Fibroblast of peridontal ligament (primary cell): ENCODE measurements at regions not wholly inside any gene's neighbourhood (a gene's known extent, or its start where the extent isn't known, plus 50 kb on each side); places are given as distances from the start of the nearest gene placed in this dataset.
"Not testable (repeated sequence)": the region's sequence is repeated elsewhere in the genome, so short reads cannot be mapped to it uniquely, and the experiment has no call there.

Source experiments
- DNase-seq: peaks from one replicate; pipeline ENCODE4 v3.0.0-alpha.2; 2010; ENCODE audit errors: extremely low read depth

DNA sequence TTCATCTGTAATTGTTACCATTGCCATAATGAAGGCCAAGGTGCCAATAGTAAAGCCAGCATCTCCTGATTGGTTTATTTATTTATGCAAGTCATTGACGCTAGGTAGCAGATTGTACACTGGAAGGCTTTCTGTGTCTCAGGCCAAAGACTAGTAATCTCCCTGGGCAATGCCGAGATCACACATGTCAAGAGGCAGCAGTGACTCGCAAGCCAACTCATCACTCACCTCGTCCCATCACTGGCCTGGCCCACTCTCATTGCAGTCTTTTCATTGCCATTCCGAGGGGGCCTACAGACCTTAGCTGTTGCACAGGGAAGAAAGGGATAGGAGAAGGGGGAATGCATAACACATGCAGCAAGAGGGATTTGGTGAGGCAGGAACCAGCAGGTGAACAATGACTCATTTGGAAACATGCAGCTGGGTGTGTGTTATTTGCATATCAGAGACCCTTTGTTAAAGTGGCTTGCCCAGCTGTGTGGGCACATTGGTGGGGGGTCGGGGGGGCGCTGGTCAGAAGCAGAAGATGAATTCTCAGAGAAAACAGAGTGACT lies 448.7 kb upstream of the HNRNPA3 start:
- DNase-seq, result no peak

DNA sequence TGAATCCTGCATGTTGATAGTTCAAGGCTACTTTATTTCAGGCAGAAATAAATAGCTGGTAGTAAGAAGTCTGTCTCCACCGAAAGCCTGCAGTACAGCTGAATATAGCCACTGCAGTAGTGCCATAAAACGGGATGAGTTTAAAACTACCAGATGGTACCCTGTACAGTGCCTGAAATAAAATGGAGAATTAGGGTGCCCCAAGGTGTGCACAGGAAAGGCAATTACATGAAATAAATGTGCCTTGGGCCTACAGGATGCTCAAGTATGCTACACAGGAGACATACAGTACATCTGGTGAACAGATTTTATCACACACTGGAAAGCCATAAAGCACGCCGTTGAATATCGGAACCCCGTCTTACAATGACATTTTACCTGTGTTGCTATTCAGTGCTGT lies 447.7 kb upstream of the HNRNPA3 start:
- DNase-seq, result no peak

DNA sequence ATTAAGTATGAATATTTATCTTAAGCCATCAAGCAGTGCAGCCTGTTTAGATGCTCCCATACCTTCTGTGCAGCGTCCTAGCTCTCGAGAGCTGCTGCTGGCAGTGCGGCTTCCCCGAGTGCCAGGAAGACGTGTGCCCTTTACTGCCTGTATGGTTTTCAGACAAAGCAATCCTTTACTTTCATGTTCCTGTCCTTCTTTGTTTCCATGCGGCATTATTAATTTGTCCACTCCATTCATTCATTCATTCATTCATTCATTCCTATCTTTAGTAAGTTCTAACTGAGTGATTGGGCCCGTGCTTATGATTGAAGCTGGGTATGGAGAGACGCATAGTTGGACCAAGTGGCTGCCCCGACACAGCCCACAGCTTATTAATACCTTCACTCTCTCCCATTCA lies 446.6 kb upstream of the HNRNPA3 start:
- no peak for DNase-seq

DNA sequence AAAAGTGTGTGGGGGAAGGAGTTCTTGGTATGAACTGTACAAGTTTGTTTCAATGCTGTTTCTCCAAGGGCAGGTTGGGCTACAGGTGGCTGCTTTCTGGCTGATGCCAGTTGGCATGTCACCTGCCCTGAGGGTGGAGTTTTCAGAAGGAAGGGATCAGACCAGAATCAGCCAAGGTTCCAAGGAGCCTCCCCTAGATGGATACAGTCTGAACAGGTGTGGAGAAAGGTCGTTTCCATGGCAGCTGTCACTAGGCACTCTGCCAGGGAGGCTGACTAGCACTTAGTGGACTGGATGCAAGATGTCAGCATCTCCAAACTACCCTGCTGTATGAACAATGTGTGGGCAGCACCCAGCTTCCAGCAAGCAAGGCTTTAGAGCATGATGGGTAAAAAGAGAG lies 444.4 kb upstream of the HNRNPA3 start:
- no peak for DNase-seq

DNA sequence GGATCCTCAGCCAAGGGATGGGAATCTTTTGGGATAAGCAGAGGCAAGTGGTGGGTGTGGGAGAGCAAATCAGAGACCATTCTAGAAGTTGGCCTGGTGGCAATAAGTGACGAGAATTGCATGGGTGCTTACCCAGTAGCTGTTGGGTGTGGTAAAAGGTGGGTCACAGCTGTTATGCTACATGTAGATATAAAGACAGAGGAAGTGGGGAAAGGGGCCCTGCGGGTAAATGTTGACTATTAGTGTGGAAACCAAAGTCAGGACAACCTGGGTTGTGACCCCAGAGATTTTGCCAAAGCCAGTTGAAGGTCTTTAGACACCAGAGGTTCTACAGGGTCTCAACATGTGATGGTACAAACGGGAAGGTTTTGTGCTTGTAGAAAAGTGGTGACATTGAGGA lies 443.6 kb upstream of the HNRNPA3 start:
- DNase-seq, result no peak

DNA sequence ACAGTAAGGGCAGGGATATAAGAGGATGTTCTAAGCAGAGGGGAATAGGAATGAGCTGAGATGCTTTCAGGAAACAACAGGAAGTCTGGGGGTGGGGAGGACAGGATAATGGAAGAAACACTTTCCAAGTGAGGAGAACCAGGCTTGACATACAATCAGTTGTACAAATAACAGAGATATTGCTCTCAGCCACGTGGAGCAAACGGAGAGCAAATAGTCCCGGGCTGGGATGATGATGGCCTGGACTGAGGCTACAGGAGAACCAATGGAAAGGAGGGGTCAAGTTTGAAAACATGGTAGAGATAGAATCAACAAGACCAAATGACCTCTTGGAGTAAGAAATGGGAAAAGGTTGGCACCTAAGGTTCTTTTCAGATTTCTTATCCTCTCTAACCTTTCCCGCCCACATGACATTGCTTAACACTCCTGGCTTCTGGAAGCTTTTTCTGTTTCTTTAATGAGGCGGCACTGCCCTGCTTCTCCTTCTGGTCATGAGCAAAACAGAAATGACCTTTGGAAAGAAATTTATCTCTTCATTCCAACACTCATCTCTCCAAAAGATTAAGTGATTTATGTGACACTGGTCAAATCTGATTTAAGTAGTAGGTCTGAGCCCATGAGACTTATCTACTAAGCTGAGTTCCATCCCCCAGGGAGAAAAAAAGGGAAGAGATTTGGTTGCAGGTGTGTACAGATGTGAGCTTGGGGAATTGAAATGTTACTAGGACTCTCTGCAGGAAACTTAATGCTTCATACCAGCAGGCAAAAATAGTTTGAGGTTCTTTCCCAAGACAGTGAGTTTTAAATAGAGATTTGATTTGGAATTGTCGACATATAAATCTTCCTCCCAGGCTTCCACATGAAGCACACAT lies 442.9 kb upstream of the HNRNPA3 start:
- no peak for DNase-seq

DNA sequence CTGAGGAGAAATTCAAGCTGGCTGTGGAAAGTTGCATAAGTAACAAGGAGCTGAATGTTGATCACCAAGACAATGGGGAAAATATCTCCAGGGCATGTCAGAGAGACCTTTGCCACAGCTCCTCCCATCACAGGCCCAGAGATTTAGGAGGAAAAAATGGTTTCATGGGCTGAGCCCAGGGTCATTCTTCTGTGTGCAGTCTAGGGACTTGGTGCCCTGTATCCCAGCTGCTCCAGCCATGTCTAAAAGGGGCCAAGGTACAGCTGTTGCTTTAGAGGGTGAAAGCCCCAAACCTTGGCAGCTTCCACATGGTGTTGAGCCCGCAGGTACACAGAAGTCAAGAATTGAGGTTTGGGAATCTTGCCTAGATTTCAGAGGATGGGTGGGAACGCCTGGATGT lies 439.8 kb upstream of the HNRNPA3 start:
- no peak for DNase-seq

DNA sequence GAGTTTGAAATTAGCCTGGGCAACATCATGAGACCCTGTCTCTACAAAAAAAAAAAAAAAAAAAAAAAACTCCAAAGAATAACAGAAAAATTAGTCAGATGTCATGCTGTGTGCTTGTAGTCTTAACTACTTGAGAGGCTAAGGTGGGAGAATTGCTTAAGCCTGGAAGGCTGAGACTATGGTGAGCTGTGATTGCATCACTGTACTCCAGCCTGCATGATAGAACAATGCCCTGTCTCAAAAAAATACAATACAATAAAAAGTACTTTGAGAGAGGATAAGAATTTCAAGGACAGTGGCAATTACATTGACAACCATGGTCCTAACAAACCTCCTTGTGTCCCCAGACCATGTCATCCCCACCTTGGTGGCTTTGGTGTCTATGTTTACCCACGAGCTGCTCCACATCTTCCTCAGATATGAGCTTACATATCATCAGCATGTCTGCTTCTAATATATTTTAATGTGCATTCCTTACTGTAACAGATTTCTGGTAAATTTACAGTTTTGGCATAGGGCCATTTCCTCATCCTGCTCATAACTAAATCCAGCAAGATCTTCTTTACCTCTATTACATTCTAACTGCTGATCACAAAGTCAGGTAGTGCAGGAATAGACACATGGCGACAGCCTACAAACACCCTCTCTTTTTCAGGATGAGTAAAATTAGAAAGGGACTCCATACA lies 437.7 kb upstream of the HNRNPA3 start:
- no peak for DNase-seq

DNA sequence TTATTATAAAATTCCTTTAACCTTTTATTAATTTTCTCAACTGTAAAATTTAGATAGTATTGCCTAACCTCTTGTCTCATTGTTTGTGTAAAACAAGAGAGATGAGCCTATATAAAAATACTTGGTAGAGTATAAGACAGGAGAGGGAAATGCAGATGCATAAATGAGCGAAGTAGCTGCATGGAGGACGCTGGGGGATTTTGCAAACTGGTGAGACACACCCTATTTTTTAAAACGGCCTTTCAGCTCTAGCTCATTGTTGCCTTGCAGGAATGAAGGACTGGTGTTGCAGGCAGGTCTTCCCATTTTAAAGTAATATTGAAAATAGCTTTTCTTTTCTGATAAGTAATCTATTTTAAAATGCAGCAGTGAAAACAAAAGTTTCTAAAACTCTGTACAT lies 435.3 kb upstream of the HNRNPA3 start:
- no peak for DNase-seq

DNA sequence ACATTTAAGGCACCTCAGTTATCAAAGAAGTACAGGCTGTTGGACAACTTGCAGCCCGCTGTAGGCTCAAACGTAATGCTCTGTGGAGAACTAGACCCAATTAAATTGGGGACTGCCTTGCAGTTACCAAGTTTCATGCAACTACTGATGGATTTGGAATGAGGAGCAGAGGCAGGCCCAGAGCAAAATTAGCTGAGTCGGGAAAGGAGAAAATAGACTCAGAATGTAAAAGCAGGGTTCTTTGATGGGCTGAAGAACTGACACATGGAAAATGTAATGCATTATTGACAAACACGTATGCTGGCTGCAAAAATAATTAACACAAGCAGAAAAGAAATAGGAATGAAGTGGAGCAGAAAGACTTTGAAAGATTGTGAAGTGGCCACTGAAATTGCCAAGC lies 432.7 kb upstream of the HNRNPA3 start:
- DNase-seq, result no peak

DNA sequence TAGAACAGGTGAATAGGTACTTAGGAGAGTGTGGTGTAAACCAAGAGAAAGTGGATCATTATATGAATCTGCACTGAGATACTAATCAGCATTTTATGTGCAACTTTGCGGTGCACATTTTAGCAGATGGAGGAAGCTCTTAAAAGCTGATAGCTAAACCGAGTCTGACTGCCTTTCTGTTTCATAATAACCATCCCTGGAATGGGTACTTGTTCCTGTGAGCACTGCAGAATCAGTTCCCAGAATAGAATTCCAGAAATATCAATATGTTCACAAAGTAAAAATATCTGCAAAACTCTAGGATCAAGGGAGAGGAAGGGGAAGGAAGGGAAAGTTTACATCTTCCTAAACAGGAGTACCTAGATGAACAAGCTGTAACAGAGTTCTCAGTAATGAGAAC lies 432.2 kb upstream of the HNRNPA3 start:
- no peak for DNase-seq

DNA sequence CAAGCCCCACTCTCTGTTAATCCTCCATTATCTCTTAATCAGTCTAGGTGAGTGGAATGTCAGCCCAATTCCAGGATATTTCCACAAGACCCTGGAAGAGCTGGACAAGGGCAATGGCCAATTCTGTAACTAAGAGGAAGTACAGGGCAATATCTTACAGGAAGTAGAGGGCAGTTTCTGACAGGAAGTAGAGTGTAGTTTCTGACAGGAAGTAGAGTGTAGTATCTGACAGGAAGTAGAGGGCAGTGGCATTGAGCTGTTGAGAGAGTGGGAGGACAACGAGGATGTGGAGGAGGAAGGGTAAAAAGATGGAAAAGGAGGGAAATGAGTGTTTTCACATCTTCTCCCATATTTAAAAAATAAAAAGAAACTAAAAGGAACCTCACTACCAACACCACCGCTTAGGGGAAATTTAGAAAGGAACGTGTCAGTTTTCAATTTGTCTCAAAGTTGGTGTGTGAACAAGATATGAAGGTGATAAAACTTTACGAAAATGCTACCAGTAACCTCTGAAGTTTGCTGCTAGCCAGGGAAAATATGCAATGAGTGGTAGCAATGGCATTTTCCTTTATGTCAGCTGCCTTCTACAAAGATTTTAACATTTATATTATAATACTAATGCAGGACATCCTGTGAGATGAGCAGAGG lies 430.9 kb upstream of the HNRNPA3 start:
- DNase-seq, result no peak

DNA sequence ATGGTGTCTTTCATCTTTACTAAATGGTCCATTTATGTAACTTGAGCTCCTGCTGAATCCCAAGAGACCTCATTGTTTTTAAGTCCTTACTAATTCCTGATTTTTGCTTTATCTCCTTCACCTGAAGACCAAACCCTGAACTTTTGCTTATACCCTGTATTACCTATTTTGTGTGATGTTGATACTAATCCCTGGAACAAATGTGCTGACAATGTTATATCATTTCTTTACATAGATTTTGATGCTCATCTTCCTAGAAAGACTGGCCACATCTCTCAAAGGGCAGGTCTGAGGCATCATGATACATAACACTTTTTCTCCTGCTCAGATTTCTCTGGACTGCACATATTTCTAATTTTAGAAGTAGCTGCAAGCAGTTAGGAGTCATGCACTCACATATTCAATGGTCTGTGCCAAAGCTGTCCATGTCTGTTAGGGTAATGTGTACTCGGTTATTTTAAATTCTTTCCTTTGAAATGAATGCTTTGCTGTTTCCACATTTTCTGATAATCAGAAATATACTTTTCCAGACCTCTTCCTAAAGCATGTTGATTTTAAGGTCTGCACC lies 427.9 kb upstream of the HNRNPA3 start:
- no peak for DNase-seq

DNA sequence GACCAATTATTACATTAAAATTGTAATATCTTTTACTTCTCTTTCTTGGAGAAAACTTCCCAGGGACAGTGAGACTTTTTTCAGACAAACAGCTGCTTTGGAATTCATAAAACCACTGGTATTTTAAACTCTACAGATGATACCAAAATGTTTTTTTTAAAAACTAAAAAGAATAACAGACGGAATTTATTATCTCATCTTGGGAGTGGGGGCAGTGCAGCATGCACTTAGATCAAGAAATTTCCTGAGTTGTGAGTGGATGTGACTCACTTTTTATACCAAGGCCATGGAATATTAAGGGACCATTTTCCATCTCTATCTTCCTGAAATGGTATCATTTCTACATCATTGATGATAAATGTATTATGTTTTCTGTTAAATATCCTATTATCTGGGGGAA lies 422.8 kb upstream of the HNRNPA3 start:
- DNase-seq, result no peak

DNA sequence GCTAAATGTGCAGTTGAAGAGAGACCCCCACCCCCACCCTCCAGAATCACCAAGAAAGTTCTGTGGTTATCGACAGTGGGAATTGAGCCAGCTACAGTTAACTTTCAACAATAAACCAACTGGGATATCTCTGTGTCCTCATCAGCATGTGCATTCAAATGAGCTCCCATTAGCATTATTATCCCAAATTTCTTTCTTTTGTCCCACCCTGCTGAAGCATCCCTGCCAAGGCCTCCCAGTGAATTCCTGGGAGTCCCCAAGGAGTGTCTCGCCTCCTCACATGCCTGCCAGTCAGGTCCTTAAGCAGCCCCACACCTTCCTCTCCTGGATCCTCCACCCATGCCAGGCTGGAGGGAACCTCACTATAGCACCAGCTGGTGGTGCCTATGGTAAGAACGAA lies 422.1 kb upstream of the HNRNPA3 start:
- DNase-seq, result no peak

DNA sequence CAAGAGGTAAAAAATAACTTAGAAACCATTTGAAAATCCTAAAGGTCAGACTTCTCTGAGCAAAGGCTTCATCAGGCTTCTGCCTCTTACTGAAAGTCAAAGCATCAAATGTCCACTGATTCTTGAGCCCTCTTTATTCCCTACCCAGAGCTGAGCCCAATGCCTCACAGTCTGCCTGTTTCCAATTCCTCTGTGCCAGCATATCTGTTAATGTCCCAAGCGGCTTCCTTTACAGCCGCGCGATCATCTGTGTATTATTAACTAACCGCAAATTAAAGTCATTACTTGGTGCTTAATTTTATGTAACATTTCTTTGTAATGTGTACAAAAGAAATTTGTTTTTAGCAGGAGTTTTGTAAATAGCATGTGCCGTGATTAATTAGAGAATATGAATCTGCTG lies 418.8 kb upstream of the HNRNPA3 start:
- DNase-seq, result no peak

DNA sequence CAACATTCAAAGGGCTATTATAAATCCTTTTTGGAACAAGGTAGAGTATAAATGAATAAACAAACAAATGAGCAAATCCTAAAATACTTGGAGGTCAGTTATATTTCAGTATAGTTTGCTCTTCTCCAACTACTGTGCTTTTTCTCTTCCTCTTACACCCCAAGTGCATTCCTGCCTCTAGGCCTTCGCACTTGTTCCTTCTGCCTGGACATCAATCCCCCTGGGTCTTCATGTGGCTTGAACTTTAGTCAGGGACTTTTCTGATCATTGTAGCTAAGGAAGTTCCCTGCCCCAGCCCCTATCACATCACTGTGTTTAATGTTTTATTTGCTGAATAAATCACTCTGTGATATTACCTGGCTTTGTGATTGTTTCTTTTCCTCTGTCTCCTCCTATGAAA lies 418.2 kb upstream of the HNRNPA3 start:
- no peak for DNase-seq

DNA sequence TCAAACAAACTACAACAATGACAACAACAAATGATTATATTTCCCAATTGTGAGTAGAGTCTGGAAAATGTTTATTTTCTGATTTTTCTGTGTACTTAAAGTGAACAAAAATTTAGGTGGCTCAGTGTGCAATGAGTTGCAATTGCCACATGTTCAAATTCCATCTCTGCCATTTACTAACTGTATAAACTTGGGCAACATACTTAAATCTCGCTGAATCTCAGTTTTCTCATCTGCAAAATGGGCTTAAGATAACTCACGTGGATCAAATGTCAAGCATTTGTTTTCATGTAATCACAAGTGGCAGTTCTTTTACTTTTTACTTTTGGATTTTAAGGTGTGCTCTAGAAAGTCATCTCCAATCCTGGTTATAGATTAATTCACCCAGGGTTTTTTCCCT lies 416.8 kb upstream of the HNRNPA3 start:
- no peak for DNase-seq

DNA sequence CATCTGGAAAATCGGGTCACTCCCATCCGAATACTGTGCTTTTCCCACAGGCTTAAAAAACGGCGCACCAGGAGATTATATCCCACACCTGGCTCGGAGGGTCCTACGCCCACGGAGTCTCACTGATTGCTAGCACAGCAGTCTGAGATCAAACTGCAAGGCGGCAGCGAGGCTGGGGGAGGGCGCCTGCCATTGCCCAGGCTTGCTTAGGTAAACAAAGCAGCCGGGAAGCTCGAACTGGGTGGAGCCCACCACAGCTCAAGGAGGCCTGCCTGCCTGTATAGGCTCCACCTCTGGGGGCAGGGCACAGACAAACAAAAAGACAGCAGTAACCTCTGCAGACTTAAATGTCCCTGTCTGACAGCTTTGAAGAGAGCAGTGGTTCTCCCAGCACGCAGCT lies 415.9 kb upstream of the HNRNPA3 start:
- not testable (repeated sequence) for DNase-seq

DNA sequence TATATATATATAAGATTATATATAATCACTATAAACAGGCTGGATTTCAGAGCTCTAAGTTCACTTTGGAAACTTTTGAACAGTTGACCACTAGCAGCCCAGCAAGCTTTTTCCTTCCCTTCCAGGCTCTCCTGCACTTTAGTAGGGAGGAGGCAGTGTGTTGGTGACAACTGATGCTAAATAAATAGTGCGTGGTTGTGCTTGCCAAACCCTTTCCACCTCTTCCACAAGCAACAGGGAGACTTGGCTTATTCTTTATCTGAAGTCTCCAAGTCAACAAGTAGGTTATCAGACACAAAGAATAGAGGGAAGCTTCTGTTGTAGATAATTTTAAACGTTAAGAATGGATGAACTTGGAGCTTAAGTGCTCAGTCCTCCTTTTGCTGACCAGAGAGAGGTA lies 408.2 kb upstream of the HNRNPA3 start:
- no peak for DNase-seq

DNA sequence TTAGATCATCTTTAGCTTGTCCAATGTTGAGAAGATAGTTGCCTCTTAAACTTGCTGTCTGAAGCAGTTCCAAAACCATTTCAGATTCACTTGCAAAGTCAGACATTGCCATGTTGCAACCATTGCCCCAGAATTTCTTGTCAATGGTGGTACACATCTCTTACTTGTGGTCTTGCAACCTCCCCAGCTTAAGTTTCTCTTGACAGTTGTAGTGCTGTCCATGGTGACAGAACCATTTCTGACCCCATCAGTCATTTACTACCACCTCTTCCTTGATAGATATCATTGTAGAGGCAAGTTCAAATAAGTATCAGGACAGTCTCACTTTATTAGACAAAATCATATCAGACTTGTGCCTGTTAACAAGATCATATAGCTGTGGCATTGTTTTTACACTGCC lies 407.2 kb upstream of the HNRNPA3 start:
- no peak for DNase-seq

DNA sequence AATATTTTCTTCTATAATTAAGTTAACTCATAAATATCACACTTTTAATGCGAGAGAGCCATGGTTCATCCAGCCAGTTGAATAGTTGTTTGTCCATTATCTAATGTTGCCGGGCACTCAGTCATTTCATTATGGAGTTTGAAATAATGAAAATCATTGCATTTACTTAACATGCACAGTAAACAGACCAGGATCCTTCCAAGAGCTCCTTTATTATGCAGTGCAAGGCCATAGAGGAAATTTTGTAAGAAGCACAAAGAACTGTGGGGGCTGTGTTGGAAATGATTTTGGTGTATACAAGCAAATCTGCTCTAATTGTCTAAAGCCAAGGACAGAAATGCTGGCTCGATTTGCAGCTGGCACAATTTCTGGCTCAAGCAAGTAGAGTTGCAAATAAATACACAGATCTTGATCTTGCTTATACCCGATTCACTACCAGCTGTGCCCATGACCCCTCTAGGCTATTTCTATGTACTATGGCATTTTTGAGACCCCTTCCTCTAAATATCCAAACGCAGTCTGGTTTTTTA lies 400.3 kb upstream of the HNRNPA3 start:
- no peak for DNase-seq
